ENCODE measurements at regions not wholly inside any gene's neighbourhood (a gene's known extent, or its start where the extent isn't known, plus 50 kb on each side); places are given as distances from the start of the nearest gene placed in this dataset.

DNA sequence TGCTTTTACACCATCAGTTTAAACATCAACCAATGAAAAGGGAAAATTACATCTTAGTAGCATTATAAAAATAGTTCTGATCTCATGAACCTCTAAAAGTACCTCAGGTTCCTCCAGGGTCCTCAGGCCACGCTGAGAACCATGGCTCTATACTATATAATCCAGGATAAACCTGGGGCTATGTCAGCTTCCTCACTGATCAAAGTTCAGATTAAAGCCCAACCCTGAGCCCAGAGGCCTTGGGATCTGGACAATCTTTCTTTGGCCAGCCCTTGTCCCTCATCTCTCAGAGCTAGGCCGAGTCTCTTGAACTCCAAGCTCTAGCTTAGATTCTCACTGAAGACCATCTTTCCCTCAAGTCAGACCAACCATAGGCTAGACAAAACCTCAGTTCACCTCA lies 168.3 kb downstream of the PLPP3 start:
- TF ChIP-seq ZBTB21 (CRISPR knock-in tag; IDR thresholded peaks at IDR 0.05; ENCODE audit: borderline replicate concordance) = no peak
- TF ChIP-seq, protein P1, sequence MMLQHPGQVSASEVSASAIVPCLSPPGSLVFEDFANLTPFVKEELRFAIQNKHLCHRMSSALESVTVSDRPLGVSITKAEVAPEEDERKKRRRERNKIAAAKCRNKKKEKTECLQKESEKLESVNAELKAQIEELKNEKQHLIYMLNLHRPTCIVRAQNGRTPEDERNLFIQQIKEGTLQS (CRISPR knock-in tag; conservative IDR thresholded peaks at IDR 0.05) = no peak
- TF ChIP-seq, protein P2, sequence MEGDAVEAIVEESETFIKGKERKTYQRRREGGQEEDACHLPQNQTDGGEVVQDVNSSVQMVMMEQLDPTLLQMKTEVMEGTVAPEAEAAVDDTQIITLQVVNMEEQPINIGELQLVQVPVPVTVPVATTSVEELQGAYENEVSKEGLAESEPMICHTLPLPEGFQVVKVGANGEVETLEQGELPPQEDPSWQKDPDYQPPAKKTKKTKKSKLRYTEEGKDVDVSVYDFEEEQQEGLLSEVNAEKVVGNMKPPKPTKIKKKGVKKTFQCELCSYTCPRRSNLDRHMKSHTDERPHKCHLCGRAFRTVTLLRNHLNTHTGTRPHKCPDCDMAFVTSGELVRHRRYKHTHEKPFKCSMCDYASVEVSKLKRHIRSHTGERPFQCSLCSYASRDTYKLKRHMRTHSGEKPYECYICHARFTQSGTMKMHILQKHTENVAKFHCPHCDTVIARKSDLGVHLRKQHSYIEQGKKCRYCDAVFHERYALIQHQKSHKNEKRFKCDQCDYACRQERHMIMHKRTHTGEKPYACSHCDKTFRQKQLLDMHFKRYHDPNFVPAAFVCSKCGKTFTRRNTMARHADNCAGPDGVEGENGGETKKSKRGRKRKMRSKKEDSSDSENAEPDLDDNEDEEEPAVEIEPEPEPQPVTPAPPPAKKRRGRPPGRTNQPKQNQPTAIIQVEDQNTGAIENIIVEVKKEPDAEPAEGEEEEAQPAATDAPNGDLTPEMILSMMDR (IDR thresholded peaks at IDR 0.05) = no peak
- TF ChIP-seq EMX1 (CRISPR knock-in tag; IDR thresholded peaks at IDR 0.05) = no peak
